ENCODE measurements at regions not wholly inside any gene's neighbourhood (a gene's known extent, or its start where the extent isn't known, plus 50 kb on each side); places are given as distances from the start of the nearest gene placed in this dataset.

GRCh38 chr6:25173951-25174474, 105.2 kb upstream of the CARMIL1 start:
- TF ChIP-seq CTCF (IDR thresholded peaks at IDR 0.05; ENCODE audit: low read length, missing control alignments): no peak
- no peak overlapping the region for H3K4me3 ChIP-seq (replicated peaks; ENCODE audit: low read depth, low read length)
- DNase-seq (ENCODE audit: low read depth): peak; percentile 95

GRCh38 chr6:25174678-25175077, 104.5 kb upstream of the CARMIL1 start:
- TF ChIP-seq CTCF (IDR thresholded peaks at IDR 0.05; ENCODE audit: low read length, missing control alignments): no peak
- DNase-seq (ENCODE audit: low read depth): no peak
- H3K4me3 ChIP-seq (replicated peaks; ENCODE audit: low read depth, low read length): no peak overlapping the region

GRCh38 chr6:25175196-25175595, 104.0 kb upstream of the CARMIL1 start:
- TF ChIP-seq CTCF (IDR thresholded peaks at IDR 0.05; ENCODE audit: low read length, missing control alignments): no peak
- no peak overlapping the region for H3K4me3 ChIP-seq (replicated peaks; ENCODE audit: low read depth, low read length)
- DNase-seq (ENCODE audit: low read depth): peak; percentile 83

- H3K4me3 ChIP-seq (replicated peaks; ENCODE audit: low read depth, low read length): no peak overlapping the region
- DNase-seq (ENCODE audit: low read depth): no peak
- no peak for TF ChIP-seq CTCF (IDR thresholded peaks at IDR 0.05; ENCODE audit: low read length, missing control alignments)
These were observed 103.5 kb upstream of the CARMIL1 start for GRCh38 chr6:25175681-25176080.

GRCh38 chr6:25176466-25176865, 102.7 kb upstream of the CARMIL1 start:
- H3K4me3 ChIP-seq (replicated peaks; ENCODE audit: low read depth, low read length): no peak overlapping the region
- DNase-seq (ENCODE audit: low read depth): no peak
- TF ChIP-seq CTCF (IDR thresholded peaks at IDR 0.05; ENCODE audit: low read length, missing control alignments): no peak

GRCh38 chr6:25177500-25178028, 101.6 kb upstream of the CARMIL1 start:
- no peak overlapping the region for H3K4me3 ChIP-seq (replicated peaks; ENCODE audit: low read depth, low read length)
- no peak for DNase-seq (ENCODE audit: low read depth)
- no peak for TF ChIP-seq CTCF (IDR thresholded peaks at IDR 0.05; ENCODE audit: low read length, missing control alignments)

GRCh38 chr6:25178336-25179035, 100.7 kb upstream of the CARMIL1 start:
- no peak overlapping the region for H3K4me3 ChIP-seq (replicated peaks; ENCODE audit: low read depth, low read length)
- no peak for DNase-seq (ENCODE audit: low read depth)
- TF ChIP-seq CTCF (IDR thresholded peaks at IDR 0.05; ENCODE audit: low read length, missing control alignments): no peak
